ENCODE measurements at regions not wholly inside any gene's neighbourhood (a gene's known extent, or its start where the extent isn't known, plus 50 kb on each side); places are given as distances from the start of the nearest gene placed in this dataset.

GRCh38 chr11:79973721-79974617 is 533.1 kb upstream of the TENM4 start:
- no peak for DNase-seq
- H3K36me3 Mint-ChIP-seq (ENCODE audit: low read depth): no peaks in the 10 kb centered on the region
- peaks cover 3% of the 10 kb centered on the region for H3K9me3 Mint-ChIP-seq
- intact Hi-C loops (cut with micrococcal nuclease): no loop called here
- H3K27ac Mint-ChIP-seq: no peak overlapping the region
- H3K4me3 Mint-ChIP-seq: no peak overlapping the region
- CTCF ChIA-PET: no interaction called here
- H3K4me1 Mint-ChIP-seq (ENCODE audit: low read depth): no peaks in the 10 kb centered on the region
- no peaks in the 10 kb centered on the region for H3K27me3 Mint-ChIP-seq (ENCODE audit: low read depth)

GRCh38 chr11:79971255-79971654 is 530.4 kb upstream of the TENM4 start:
- no peak for DNase-seq
- H3K27me3 Mint-ChIP-seq (ENCODE audit: low read depth): no peaks in the 10 kb centered on the region
- no peaks in the 10 kb centered on the region for H3K4me1 Mint-ChIP-seq (ENCODE audit: low read depth)
- H3K27ac Mint-ChIP-seq: no peak overlapping the region
- CTCF ChIA-PET: no interaction called here
- intact Hi-C loops (cut with micrococcal nuclease): no loop called here
- H3K4me3 Mint-ChIP-seq: no peak overlapping the region
- H3K36me3 Mint-ChIP-seq (ENCODE audit: low read depth): no peaks in the 10 kb centered on the region
- peaks cover 4% of the 10 kb centered on the region for H3K9me3 Mint-ChIP-seq

DNA sequence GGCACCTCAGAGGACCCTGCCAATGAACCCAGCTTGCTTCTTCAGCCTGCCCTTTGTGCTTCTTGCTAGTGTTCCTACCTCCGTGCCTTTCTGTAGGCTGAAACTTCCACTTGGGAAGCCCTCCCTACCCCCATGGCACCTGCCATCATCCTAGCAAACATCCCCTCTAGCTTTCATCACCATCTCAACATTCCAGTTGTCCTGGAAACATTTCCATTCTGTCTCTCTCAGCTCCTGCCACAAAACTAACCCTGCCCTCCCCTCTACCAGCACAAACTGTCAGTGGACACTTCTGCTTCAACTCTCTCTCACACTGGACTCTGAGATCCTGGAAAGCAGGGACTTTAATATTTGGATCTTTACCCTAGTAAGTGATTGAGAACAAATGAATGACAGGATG is 525.8 kb upstream of the TENM4 start:
- no peak for DNase-seq
- H3K27me3 Mint-ChIP-seq (ENCODE audit: low read depth): no peaks in the 10 kb centered on the region
- H3K9me3 Mint-ChIP-seq: peaks cover 6% of the 10 kb centered on the region
- no peaks in the 10 kb centered on the region for H3K4me1 Mint-ChIP-seq (ENCODE audit: low read depth)
- intact Hi-C loops (cut with micrococcal nuclease): no loop called here
- H3K36me3 Mint-ChIP-seq (ENCODE audit: low read depth): no peaks in the 10 kb centered on the region
- H3K4me3 Mint-ChIP-seq: no peak overlapping the region
- CTCF ChIA-PET: no interaction called here
- H3K27ac Mint-ChIP-seq: no peak overlapping the region

DNA sequence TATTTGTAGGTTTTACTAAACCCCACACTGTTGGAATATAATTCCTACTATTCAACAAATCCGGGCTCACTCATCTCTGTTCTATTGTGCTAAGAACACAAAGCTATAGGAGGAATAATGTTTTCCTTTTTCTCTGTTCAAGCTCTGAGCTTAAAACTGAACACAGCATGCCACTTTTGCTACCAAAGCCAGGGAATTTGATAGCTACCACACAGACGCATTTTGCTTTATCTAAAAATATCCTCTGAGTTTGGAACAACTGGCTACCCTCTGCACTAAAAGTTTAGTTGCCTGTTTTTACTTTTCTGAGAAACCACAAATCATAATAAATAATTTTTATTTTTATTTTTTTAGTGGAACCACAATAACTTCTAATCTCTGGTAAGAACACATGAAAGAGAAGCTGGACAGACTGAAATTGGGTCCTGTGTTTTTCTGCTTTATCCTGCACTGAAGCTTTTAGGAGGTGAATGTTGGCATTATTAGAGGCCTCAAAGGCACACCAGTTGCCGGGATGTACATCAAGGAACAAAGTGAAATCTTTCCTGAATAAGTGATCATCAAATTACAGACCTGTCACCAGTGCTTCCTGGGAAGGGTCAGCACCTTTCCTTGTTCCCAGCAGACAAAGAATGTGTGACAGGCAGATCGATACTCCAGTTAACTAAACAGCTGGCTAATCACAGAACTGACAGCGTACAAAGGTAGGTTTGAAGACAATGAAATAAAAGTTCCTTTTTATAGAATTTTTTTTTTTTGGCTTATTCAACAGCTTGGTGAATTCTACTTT is 523.2 kb upstream of the TENM4 start:
- H3K9me3 Mint-ChIP-seq: peaks cover 11% of the 10 kb centered on the region
- CTCF ChIA-PET: no interaction called here
- H3K4me1 Mint-ChIP-seq (ENCODE audit: low read depth): no peaks in the 10 kb centered on the region
- intact Hi-C loops (cut with micrococcal nuclease): no loop called here
- H3K27me3 Mint-ChIP-seq (ENCODE audit: low read depth): no peaks in the 10 kb centered on the region
- H3K27ac Mint-ChIP-seq: no peak overlapping the region
- H3K36me3 Mint-ChIP-seq (ENCODE audit: low read depth): no peaks in the 10 kb centered on the region
- no peak overlapping the region for H3K4me3 Mint-ChIP-seq
- no peak for DNase-seq

- intact Hi-C loops (cut with micrococcal nuclease): no loop called here
- Mint-ChIP-seq H3K9me3 (peaks cover 19% of the 10 kb centered on the region), H3K4me1 (ENCODE audit: low read depth) (no peaks in the 10 kb centered on the region), H3K4me3 (no peak overlapping the region), H3K27me3 (ENCODE audit: low read depth) (no peaks in the 10 kb centered on the region), H3K36me3 (ENCODE audit: low read depth) (no peaks in the 10 kb centered on the region), H3K27ac (no peak overlapping the region)
- no peak for DNase-seq
- CTCF ChIA-PET: no interaction called here
These were observed 519.6 kb upstream of the TENM4 start for GRCh38 chr11:79960461-79960860.

- H3K27me3 Mint-ChIP-seq (ENCODE audit: low read depth): no peaks in the 10 kb centered on the region
- no peak for DNase-seq
- no peak overlapping the region for H3K27ac Mint-ChIP-seq
- H3K4me3 Mint-ChIP-seq: no peak overlapping the region
- no peaks in the 10 kb centered on the region for H3K36me3 Mint-ChIP-seq (ENCODE audit: low read depth)
- peaks cover 19% of the 10 kb centered on the region for H3K9me3 Mint-ChIP-seq
- CTCF ChIA-PET: no interaction called here
- intact Hi-C loops (cut with micrococcal nuclease): no loop called here
- no peaks in the 10 kb centered on the region for H3K4me1 Mint-ChIP-seq (ENCODE audit: low read depth)
These were observed 518.5 kb upstream of the TENM4 start for GRCh38 chr11:79959318-79959717.

GRCh38 chr11:79957702-79958101 is 516.9 kb upstream of the TENM4 start:
- DNase-seq: no peak
- peaks cover 19% of the 10 kb centered on the region for H3K9me3 Mint-ChIP-seq
- no peaks in the 10 kb centered on the region for H3K4me1 Mint-ChIP-seq (ENCODE audit: low read depth)
- intact Hi-C loops (cut with micrococcal nuclease): no loop called here
- CTCF ChIA-PET: no interaction called here
- no peak overlapping the region for H3K27ac Mint-ChIP-seq
- no peaks in the 10 kb centered on the region for H3K36me3 Mint-ChIP-seq (ENCODE audit: low read depth)
- no peaks in the 10 kb centered on the region for H3K27me3 Mint-ChIP-seq (ENCODE audit: low read depth)
- H3K4me3 Mint-ChIP-seq: no peak overlapping the region

DNA sequence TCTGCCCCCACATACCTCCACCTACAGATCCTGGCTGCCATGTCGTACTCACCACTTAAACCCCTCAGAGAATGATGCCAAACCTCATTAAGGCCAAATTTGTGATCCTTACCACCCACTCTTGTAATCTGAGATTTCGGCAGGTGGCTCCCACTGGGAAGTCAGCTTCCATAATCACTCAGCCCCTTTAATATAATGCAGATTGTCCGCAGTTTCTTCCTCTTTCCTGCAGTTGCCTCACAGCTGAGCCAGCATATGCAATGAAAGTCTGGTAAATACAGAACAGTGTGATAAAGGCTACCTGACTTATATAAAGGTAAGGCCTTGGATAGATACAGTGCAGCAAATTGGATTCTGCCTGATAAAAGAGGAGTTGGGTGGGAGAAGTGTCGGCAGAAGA is 515.2 kb upstream of the TENM4 start:
- H3K27me3 Mint-ChIP-seq (ENCODE audit: low read depth): no peaks in the 10 kb centered on the region
- H3K9me3 Mint-ChIP-seq: peaks cover 19% of the 10 kb centered on the region
- DNase-seq: no peak
- intact Hi-C loops (cut with micrococcal nuclease): no loop called here
- CTCF ChIA-PET: no interaction called here
- H3K4me1 Mint-ChIP-seq (ENCODE audit: low read depth): no peaks in the 10 kb centered on the region
- H3K4me3 Mint-ChIP-seq: no peak overlapping the region
- H3K27ac Mint-ChIP-seq: no peak overlapping the region
- H3K36me3 Mint-ChIP-seq (ENCODE audit: low read depth): no peaks in the 10 kb centered on the region

DNA sequence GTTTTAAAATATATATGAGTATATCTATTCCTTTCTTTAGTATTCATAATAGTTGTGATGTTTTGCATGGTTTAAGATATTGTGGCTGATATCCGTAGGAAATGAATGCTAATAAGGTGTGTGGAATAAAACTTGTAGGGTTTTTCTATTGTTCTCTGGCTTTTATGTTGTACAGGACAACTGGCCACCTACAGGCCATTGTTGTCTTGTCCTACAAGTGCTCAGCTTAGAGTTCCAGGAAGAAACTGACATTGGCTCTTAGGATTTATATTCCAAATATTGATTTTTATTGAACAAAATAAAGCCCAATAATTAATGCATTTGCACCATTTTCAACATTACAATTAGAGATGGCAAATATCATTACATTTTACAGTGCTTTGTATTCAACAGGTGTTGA is 512.8 kb upstream of the TENM4 start:
- intact Hi-C loops (cut with micrococcal nuclease): no loop called here
- no peaks in the 10 kb centered on the region for H3K36me3 Mint-ChIP-seq (ENCODE audit: low read depth)
- peaks cover 8% of the 10 kb centered on the region for H3K9me3 Mint-ChIP-seq
- no peak overlapping the region for H3K4me3 Mint-ChIP-seq
- no peaks in the 10 kb centered on the region for H3K4me1 Mint-ChIP-seq (ENCODE audit: low read depth)
- CTCF ChIA-PET: no interaction called here
- no peaks in the 10 kb centered on the region for H3K27me3 Mint-ChIP-seq (ENCODE audit: low read depth)
- no peak overlapping the region for H3K27ac Mint-ChIP-seq
- no peak for DNase-seq

DNA sequence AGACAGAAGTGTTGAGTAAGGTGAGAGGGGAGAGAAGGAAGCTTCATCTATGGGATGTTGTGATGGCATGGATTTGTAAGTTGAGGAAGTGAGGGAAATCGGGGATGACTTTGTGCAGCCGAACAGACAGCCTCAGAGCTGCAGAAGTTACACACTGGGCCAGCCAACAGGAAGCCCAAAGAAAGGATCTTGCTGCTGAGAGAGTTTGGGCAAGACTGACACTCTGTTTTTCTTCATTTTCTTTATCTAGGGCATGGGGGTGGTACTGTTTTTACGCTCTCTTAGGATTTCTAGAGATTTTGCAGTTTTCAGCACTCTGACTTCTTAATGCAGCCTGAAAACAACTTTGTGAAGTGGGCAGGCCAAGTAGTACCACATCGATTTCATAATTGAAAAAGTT is 509.9 kb upstream of the TENM4 start:
- intact Hi-C loops (cut with micrococcal nuclease): no loop called here
- DNase-seq: no peak
- Mint-ChIP-seq H3K9me3 (no peaks in the 10 kb centered on the region), H3K27ac (no peak overlapping the region), H3K36me3 (ENCODE audit: low read depth) (no peaks in the 10 kb centered on the region), H3K27me3 (ENCODE audit: low read depth) (no peaks in the 10 kb centered on the region), H3K4me1 (ENCODE audit: low read depth) (no peaks in the 10 kb centered on the region), H3K4me3 (no peak overlapping the region)
- CTCF ChIA-PET: no interaction called here

DNA sequence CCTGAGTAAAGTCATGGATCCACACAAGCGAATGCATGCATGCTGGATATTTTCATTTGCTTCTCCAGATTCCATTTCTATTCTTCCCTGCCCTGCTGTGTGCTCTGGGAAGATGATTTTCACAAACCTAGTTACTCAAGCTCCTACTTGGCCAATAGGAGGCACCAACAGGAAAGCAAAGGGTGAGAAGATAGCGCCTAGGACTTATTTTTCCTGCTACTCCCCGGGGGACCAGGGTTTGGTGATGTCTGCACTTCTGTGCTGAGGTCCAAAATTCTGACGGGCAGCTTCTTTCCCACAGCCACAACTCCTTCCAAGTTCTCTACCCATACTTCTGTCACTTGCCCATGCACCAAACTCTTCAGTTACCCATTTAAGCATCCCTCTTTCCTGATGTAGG is 509.3 kb upstream of the TENM4 start:
- no peak for DNase-seq
- H3K27ac Mint-ChIP-seq: no peak overlapping the region
- no peaks in the 10 kb centered on the region for H3K36me3 Mint-ChIP-seq (ENCODE audit: low read depth)
- no peaks in the 10 kb centered on the region for H3K9me3 Mint-ChIP-seq
- intact Hi-C loops (cut with micrococcal nuclease): no loop called here
- H3K4me3 Mint-ChIP-seq: no peak overlapping the region
- H3K27me3 Mint-ChIP-seq (ENCODE audit: low read depth): no peaks in the 10 kb centered on the region
- CTCF ChIA-PET: no interaction called here
- no peaks in the 10 kb centered on the region for H3K4me1 Mint-ChIP-seq (ENCODE audit: low read depth)

DNA sequence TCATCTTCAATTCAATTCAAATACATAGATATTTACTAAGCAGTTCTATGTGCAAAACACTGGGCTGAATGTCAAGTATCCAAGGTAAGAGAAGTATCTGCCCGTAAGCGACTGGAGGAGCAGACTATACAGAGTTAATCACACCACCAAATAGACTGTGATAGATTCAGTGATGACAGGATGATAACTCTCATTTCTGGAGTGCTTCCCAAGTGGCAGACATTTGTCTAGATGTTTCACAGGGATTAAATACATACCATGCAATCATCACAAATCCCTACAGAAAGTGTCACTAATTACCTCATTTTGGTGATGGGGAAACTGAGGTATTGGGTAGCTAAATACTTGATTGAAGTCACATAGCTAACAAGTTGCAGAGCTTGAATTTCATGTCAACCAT is 508.7 kb upstream of the TENM4 start:
- Mint-ChIP-seq H3K9me3 (no peaks in the 10 kb centered on the region), H3K27me3 (ENCODE audit: low read depth) (no peaks in the 10 kb centered on the region), H3K4me3 (no peak overlapping the region), H3K36me3 (ENCODE audit: low read depth) (no peaks in the 10 kb centered on the region), H3K4me1 (ENCODE audit: low read depth) (no peaks in the 10 kb centered on the region), H3K27ac (no peak overlapping the region)
- CTCF ChIA-PET: no interaction called here
- intact Hi-C loops (cut with micrococcal nuclease): no loop called here
- no peak for DNase-seq

DNA sequence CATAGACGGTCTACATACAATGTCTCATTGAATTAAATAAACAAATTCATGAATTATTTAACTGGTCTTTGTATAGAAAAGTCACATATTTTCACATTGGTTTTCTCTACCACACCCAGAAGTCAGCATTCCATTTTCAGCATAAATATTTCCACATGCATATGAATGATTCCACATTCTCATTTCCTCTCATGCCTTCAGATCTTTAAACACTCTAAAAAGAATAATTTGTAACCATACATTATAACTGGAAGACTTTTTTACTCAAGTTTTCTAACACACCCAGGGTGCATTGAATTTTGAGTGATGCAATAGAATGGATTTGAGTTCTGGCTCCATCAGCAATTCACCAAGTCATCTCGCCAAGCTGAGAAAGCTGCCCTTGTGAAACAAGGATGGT is 501.8 kb upstream of the TENM4 start:
- no peaks in the 10 kb centered on the region for H3K9me3 Mint-ChIP-seq
- H3K4me3 Mint-ChIP-seq: no peak overlapping the region
- no peak overlapping the region for H3K27ac Mint-ChIP-seq
- no peaks in the 10 kb centered on the region for H3K36me3 Mint-ChIP-seq (ENCODE audit: low read depth)
- no peaks in the 10 kb centered on the region for H3K27me3 Mint-ChIP-seq (ENCODE audit: low read depth)
- no peak for DNase-seq
- H3K4me1 Mint-ChIP-seq (ENCODE audit: low read depth): no peaks in the 10 kb centered on the region
- intact Hi-C loops (cut with micrococcal nuclease): no loop called here
- CTCF ChIA-PET: no interaction called here
